Renal cortical epithelial cell (primary cell): ENCODE measurements at regions not wholly inside any gene's neighbourhood (a gene's known extent, or its start where the extent isn't known, plus 50 kb on each side); places are given as distances from the start of the nearest gene placed in this dataset.
"Not testable (repeated sequence)": the region's sequence is repeated elsewhere in the genome, so short reads cannot be mapped to it uniquely, and the experiment has no call there.

Source experiments
- DNase-seq: peaks from one replicate; pipeline ENCODE4 v3.0.0-alpha.2; 2011; ENCODE audit warnings: low read depth

- not testable (repeated sequence) for DNase-seq
These were observed 249.6 kb upstream of the SLC16A7 start for GRCh38 chr12:59346248-59346647.

GRCh38 chr12:59345406-59345805 lies 250.4 kb upstream of the SLC16A7 start:
- DNase-seq, result no peak

- DNase-seq, result no peak
These were observed 251.6 kb upstream of the SLC16A7 start for GRCh38 chr12:59344224-59344623.

GRCh38 chr12:59329462-59329861 lies 266.4 kb upstream of the SLC16A7 start:
- no peak for DNase-seq

- not testable (repeated sequence) for DNase-seq
These were observed 267.3 kb upstream of the SLC16A7 start for GRCh38 chr12:59328395-59329075.

GRCh38 chr12:59326457-59326856 lies 269.4 kb upstream of the SLC16A7 start:
- not testable (repeated sequence) for DNase-seq

- no peak for DNase-seq
These were observed 273.4 kb upstream of the SLC16A7 start for GRCh38 chr12:59322473-59322872.

- no peak for DNase-seq
These were observed 274.6 kb upstream of the SLC16A7 start for GRCh38 chr12:59321278-59321677.

GRCh38 chr12:59320112-59320511 lies 275.7 kb upstream of the SLC16A7 start:
- DNase-seq, result no peak

GRCh38 chr12:59318940-59319339 lies 276.9 kb upstream of the SLC16A7 start:
- no peak for DNase-seq

- DNase-seq, result no peak
These were observed 278.2 kb upstream of the SLC16A7 start for GRCh38 chr12:59317598-59317997.

GRCh38 chr12:59316938-59317337 lies 278.9 kb upstream of the SLC16A7 start:
- DNase-seq, result no peak

- not testable (repeated sequence) for DNase-seq
These were observed 279.5 kb upstream of the SLC16A7 start for GRCh38 chr12:59316354-59316753.

GRCh38 chr12:59314209-59314608 lies 281.6 kb upstream of the SLC16A7 start:
- DNase-seq, result no peak

GRCh38 chr12:59304077-59304721 lies 291.6 kb upstream of the SLC16A7 start:
- DNase-seq, result no peak

- no peak for DNase-seq
These were observed 297.5 kb upstream of the SLC16A7 start for GRCh38 chr12:59298296-59298695.

GRCh38 chr12:59294221-59294620 lies 301.6 kb upstream of the SLC16A7 start:
- DNase-seq, result no peak

- no peak for DNase-seq
These were observed 312.8 kb upstream of the SLC16A7 start for GRCh38 chr12:59282999-59283398.

- not testable (repeated sequence) for DNase-seq
These were observed 322.3 kb upstream of the SLC16A7 start for GRCh38 chr12:59273561-59273960.

- DNase-seq, result no peak
These were observed 327.5 kb upstream of the SLC16A7 start for GRCh38 chr12:59268295-59268809.

GRCh38 chr12:59260202-59260601 lies 335.6 kb upstream of the SLC16A7 start:
- no peak for DNase-seq

- no peak for DNase-seq
These were observed 332.4 kb upstream of the LRIG3 start for GRCh38 chr12:59252731-59253130.

- DNase-seq, result no peak
These were observed 330.5 kb upstream of the LRIG3 start for GRCh38 chr12:59250766-59251165.
